D341Med (cell line): ENCODE measurements at regions not wholly inside any gene's neighbourhood (a gene's known extent, or its start where the extent isn't known, plus 50 kb on each side); places are given as distances from the start of the nearest gene placed in this dataset.
"Not testable (repeated sequence)": the region's sequence is repeated elsewhere in the genome, so short reads cannot be mapped to it uniquely, and the experiment has no call there.

Source experiments
- DNase-seq: peaks from one replicate; pipeline ENCODE4 v3.0.0; 2012; ENCODE audit warnings: low spot score

GRCh38 chr5:153367466-153367865 is 123.0 kb upstream of the GRIA1 start:
- no peak for DNase-seq

GRCh38 chr5:153372425-153373129 is 117.9 kb upstream of the GRIA1 start:
- no peak for DNase-seq

- DNase-seq: no peak
Observed at GRCh38 chr5:153373130-153373498, 117.4 kb upstream of the GRIA1 start.

- DNase-seq: not testable (repeated sequence)
Observed at GRCh38 chr5:153381630-153382029, 108.8 kb upstream of the GRIA1 start.

- DNase-seq: no peak
Observed at GRCh38 chr5:153390569-153390968, 99.9 kb upstream of the GRIA1 start.

- DNase-seq: no peak
Observed at GRCh38 chr5:153399595-153399994, 90.9 kb upstream of the GRIA1 start.

GRCh38 chr5:153400931-153401330 is 89.5 kb upstream of the GRIA1 start:
- no peak for DNase-seq

GRCh38 chr5:153402550-153402949 is 87.9 kb upstream of the GRIA1 start:
- DNase-seq: no peak

- no peak for DNase-seq
Observed at GRCh38 chr5:153403470-153403869, 87.0 kb upstream of the GRIA1 start.

- DNase-seq: peak; percentile 20
Observed at GRCh38 chr5:153404747-153405146, 85.7 kb upstream of the GRIA1 start.

- no peak for DNase-seq
Observed at GRCh38 chr5:153421676-153422075, 68.8 kb upstream of the GRIA1 start.

GRCh38 chr5:153425914-153426313 is 64.6 kb upstream of the GRIA1 start:
- peak; percentile 32 for DNase-seq

- no peak for DNase-seq
Observed at GRCh38 chr5:153429761-153430380, 60.6 kb upstream of the GRIA1 start.

GRCh38 chr5:153432583-153432982 is 57.9 kb upstream of the GRIA1 start:
- DNase-seq: no peak

GRCh38 chr5:153437251-153437650 is 53.2 kb upstream of the GRIA1 start:
- no peak for DNase-seq

GRCh38 chr5:153439130-153439529 is 51.3 kb upstream of the GRIA1 start:
- DNase-seq: no peak
